Umbilical cord (tissue), 1 donor: ENCODE measurements at regions not wholly inside any gene's neighbourhood (a gene's known extent, or its start where the extent isn't known, plus 50 kb on each side); places are given as distances from the start of the nearest gene placed in this dataset.

Experiments
- DNase-seq: peaks from one replicate; pipeline ENCODE4 v3.0.0-alpha.2; 2015; ENCODE audit warnings: low spot score

GRCh38 chr2:123179526-123179925, 845.6 kb upstream of the CNTNAP5 start:
- DNase-seq = no peak

- DNase-seq = no peak
Observed at GRCh38 chr2:123195957-123196356, 829.1 kb upstream of the CNTNAP5 start.

- no peak for DNase-seq
Observed at GRCh38 chr2:123200035-123200434, 825.1 kb upstream of the CNTNAP5 start.

GRCh38 chr2:123207245-123207644, 817.8 kb upstream of the CNTNAP5 start:
- DNase-seq = no peak

GRCh38 chr2:123209202-123209601, 815.9 kb upstream of the CNTNAP5 start:
- DNase-seq = no peak

GRCh38 chr2:123211181-123211580, 813.9 kb upstream of the CNTNAP5 start:
- no peak for DNase-seq

DNA sequence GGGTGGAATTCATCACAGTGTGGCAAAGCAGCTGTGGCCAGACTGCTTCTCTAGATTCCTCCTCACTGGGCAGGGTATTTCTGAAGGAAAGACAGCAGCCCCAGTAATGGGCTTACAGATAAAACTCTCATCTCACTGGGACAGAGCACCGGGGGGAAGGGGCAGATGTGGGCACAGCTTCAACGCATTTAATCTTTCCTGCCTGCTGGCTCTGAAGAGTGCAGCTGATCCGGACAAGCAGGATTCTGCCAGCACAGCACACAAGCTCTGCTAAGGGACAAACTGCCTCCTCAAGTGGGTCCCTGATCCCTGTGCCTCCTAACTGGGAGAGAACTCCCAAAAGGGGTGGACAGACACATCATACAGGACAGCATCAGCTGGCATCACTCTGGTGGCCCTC, 779.9 kb upstream of the CNTNAP5 start:
- no peak for DNase-seq

DNA sequence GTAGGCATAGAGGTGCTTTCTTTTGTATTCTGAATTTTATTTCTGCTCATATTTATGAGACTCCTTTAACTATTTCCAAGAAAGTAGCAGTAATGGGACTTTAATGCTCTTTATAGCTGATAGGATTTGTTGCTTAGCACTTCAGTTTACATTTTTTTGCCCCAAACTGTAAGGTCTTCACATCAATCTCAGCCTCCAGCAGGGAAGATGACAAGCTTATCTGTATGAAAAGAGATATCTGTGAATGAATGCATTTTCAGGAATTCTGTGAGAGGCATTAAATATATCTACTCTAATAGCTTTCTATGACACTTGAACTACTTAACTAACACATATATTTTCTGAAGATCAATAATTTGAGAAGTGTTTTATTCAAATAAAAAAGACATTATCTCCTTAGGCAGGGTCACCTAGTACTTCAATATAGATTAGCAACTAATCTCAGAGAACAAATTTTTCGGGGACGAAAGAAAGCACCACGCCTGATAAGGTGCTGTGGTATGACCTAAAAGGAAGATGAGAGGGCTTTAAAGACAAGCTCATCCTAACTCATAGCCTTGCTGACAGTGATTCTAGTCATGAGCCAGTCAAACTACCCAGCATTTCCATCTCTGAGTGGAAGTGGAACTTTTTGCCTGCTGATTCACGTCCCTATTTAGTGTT, 766.1 kb upstream of the CNTNAP5 start:
- no peak for DNase-seq

DNA sequence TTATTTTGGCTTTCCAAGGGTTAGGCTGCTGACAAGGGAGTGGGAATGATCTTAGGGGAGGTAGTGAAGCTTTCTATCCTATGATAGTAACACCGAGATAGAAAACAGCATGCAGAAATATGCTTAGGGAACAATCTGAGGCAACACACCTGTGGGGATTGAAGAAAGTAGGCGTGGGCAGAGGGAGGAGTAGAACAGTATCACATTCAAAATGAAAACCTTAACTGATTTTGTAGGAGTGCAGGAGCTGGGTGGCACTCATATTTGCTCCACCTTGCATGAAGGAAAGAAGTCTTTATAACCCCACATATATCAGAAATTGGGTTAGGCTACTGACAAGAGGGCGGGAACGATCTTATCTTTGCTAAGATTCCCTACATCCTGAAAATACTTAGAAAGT, 762.2 kb upstream of the CNTNAP5 start:
- DNase-seq = no peak

- DNase-seq = no peak
Observed at GRCh38 chr2:123283431-123283830, 741.7 kb upstream of the CNTNAP5 start.

- DNase-seq = no peak
Observed at GRCh38 chr2:123303731-123304130, 721.4 kb upstream of the CNTNAP5 start.
